HEK293 (cell line): ENCODE measurements at regions not wholly inside any gene's neighbourhood (a gene's known extent, or its start where the extent isn't known, plus 50 kb on each side); places are given as distances from the start of the nearest gene placed in this dataset.

Source experiments
- CTCF ChIA-PET: fragments of 350-600 bp; formaldehyde crosslinking; extraction: SDS; loops from one replicate; lab custom pipeline; 2021; ENCODE audit warnings: antibody characterized with exemption; lab: Yijun Ruan, JAX
- POLR2A ChIA-PET: fragments of 300-600 bp; formaldehyde crosslinking; extraction: SDS; loops from one replicate; lab custom pipeline; 2020; ENCODE audit warnings: antibody characterized with exemption, inconsistent platforms; lab: Yijun Ruan, JAX
- H3K27ac ChIP-seq: fragments of 200-500 bp; sonication (Bioruptor generic); 2 replicates; pipeline ENCODE4 v1.5.1; 2014; ENCODE audit warnings: low read depth, low read length, control low read depth, inconsistent platforms; ENCODE audit errors: extremely low read depth
- H3K36me3 ChIP-seq, 2 experiments: fragments of 200-500 bp in 1 of 2; sonication (Bioruptor generic) in 1 of 2; 1 replicate in 1 of 2; 2 replicates in 1 of 2; pipeline ENCODE4 v1.5.1; 2014 to 2017; ENCODE audit warnings: inconsistent platforms in 2 of 2, low read length in 2 of 2; ENCODE audit not compliant: control insufficient read depth in 2 of 2, insufficient read depth in 1 of 2
- H3K4me1 ChIP-seq: fragments of 200-500 bp; sonication (Bioruptor generic); 2 replicates; pipeline ENCODE4 v1.5.1; 2014; ENCODE audit warnings: mild to moderate bottlenecking, low read length, inconsistent platforms; ENCODE audit not compliant: control insufficient read depth, insufficient read depth
- H3K4me3 ChIP-seq: 2 replicates; pipeline ENCODE4 v1.5.1; 2011; ENCODE audit warnings: low read depth, mild to moderate bottlenecking, control low read depth, low read length, moderate library complexity
- H3K9me3 ChIP-seq: fragments of 200-500 bp; sonication (Bioruptor generic); 2 replicates; pipeline ENCODE4 v1.5.1; 2014; ENCODE audit warnings: low read depth, low read length, inconsistent platforms; ENCODE audit not compliant: control insufficient read depth, insufficient read depth
- ATF2 ChIP-seq: fragments of 450-650 bp; formaldehyde crosslinking; IDR thresholded peaks from 2 replicates; pipeline ENCODE4 v1.5.1; 2016; ENCODE audit warnings: missing biosample characterization, missing genetic modification characterization, low read depth
- GLIS2 ChIP-seq: fragments of 450-650 bp; formaldehyde crosslinking; IDR thresholded peaks from 2 replicates; pipeline ENCODE4 v1.5.1; 2016; ENCODE audit warnings: missing biosample characterization, missing genetic modification characterization
- KLF16 ChIP-seq: fragments of 450-650 bp; formaldehyde crosslinking; IDR thresholded peaks from 2 replicates; pipeline ENCODE4 v1.5.1; 2017; ENCODE audit warnings: missing biosample characterization, missing genetic modification characterization
- ZBTB8A ChIP-seq: fragments of 450-650 bp; formaldehyde crosslinking; IDR thresholded peaks from 2 replicates; pipeline ENCODE4 v1.5.1; 2016; ENCODE audit warnings: missing biosample characterization, missing genetic modification characterization
- ZFHX2 ChIP-seq: fragments of 450-650 bp; formaldehyde crosslinking; conservative IDR thresholded peaks from 2 replicates; pipeline ENCODE4 v1.5.1; 2016; ENCODE audit warnings: missing biosample characterization, missing genetic modification characterization
- ZFP41 ChIP-seq: fragments of 450-650 bp; formaldehyde crosslinking; IDR thresholded peaks from 2 replicates; pipeline ENCODE4 v1.5.1; 2016; ENCODE audit warnings: missing biosample characterization, missing genetic modification characterization, borderline replicate concordance
- ZNF112 ChIP-seq: fragments of 450-650 bp; formaldehyde crosslinking; IDR thresholded peaks from 2 replicates; pipeline ENCODE4 v1.5.0; 2017; ENCODE audit warnings: missing biosample characterization, missing genetic modification characterization
- ZNF169 ChIP-seq: fragments of 450-650 bp; formaldehyde crosslinking; IDR thresholded peaks from 2 replicates; pipeline ENCODE4 v1.5.1; 2016; ENCODE audit warnings: missing biosample characterization, missing genetic modification characterization
- ZNF311 ChIP-seq: fragments of 450-650 bp; formaldehyde crosslinking; IDR thresholded peaks from 2 replicates; pipeline ENCODE4 v1.5.1; 2017; ENCODE audit warnings: missing biosample characterization, missing genetic modification characterization, borderline replicate concordance
- ZNF549 ChIP-seq: fragments of 450-650 bp; IDR thresholded peaks from 2 replicates; pipeline ENCODE4 v1.5.1; 2018; ENCODE audit warnings: missing biosample characterization, missing genetic modification characterization, mild to moderate bottlenecking, inconsistent platforms, moderate library complexity
- ZNF610 ChIP-seq: fragments of 450-650 bp; formaldehyde crosslinking; IDR thresholded peaks from 2 replicates; pipeline ENCODE4 v1.5.1; 2016; ENCODE audit warnings: missing biosample characterization, missing genetic modification characterization, borderline replicate concordance
- ZNF624 ChIP-seq: fragments of 450-650 bp; formaldehyde crosslinking; IDR thresholded peaks from 2 replicates; pipeline ENCODE4 v1.5.1; 2017; ENCODE audit warnings: missing biosample characterization, missing genetic modification characterization
- ZNF692 ChIP-seq: fragments of 450-650 bp; formaldehyde crosslinking; IDR thresholded peaks from 2 replicates; pipeline ENCODE4 v1.5.1; 2016; ENCODE audit warnings: missing biosample characterization, missing genetic modification characterization
- ZSCAN16 ChIP-seq: fragments of 450-650 bp; formaldehyde crosslinking; IDR thresholded peaks from 2 replicates; pipeline ENCODE4 v1.5.1; 2016; ENCODE audit warnings: missing biosample characterization, missing genetic modification characterization
- TF ChIP-seq, protein P1 (sequence below): IDR thresholded peaks from 2 replicates; pipeline ENCODE4 v1.6.1; 2011; ENCODE audit warnings: mild to moderate bottlenecking, low read depth, low read length, borderline replicate concordance
- TF ChIP-seq, protein P2 (sequence below): fragments of 450-650 bp; formaldehyde crosslinking; IDR thresholded peaks from 2 replicates; pipeline ENCODE4 v1.5.1; 2016; ENCODE audit warnings: missing biosample characterization, missing genetic modification characterization, borderline replicate concordance
- TF ChIP-seq, protein P3 (sequence below): fragments of 450-650 bp; formaldehyde crosslinking; IDR thresholded peaks from 2 replicates; pipeline ENCODE4 v1.5.1; 2016; ENCODE audit warnings: missing biosample characterization, missing genetic modification characterization

DNA sequence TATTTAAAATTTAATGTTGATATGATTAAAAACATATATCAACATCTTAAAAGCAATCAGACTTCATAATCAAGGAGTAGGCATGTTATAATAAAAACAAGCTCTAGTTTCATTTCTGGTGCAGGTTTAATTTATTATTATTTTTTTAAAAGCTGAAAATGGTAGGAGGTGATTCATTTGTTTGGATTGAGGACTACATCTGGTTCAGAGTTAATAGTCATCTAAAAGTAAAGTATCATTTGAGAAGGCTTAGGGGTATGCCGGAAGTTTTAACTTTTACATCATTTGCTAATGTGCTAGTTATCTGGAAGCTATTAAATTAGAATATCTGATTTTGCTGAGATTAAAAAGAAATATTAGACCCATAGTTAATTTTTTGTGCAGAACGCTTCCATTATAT, 169.5 kb upstream of the LAMA2 start:
- no peak overlapping the region for H3K27ac ChIP-seq
- H3K4me3 ChIP-seq, result no peak overlapping the region
- POLR2A ChIA-PET, result no interaction called here
- H3K36me3 ChIP-seq, result no peaks in the 10 kb centered on the region
- CTCF ChIA-PET, result interaction anchor here (4.3 kb wide), 1 partner anchor 12 kb away, joined by 26 read pairs; no protein-coding TSS in a partner anchor
- no peaks in the 10 kb centered on the region for H3K9me3 ChIP-seq
- H3K4me1 ChIP-seq, result peaks cover 6% of the 10 kb centered on the region; the same call in 1 of the 2 replicates
- TF ChIP-seq GLIS2 (no peak), ZNF311 (tag by site-specific recombination) (no peak), ZNF169 (tag by site-specific recombination) (no peak), KLF16 (tag by site-specific recombination) (no peak), ZNF624 (tag by site-specific recombination) (no peak), ZFP41 (tag by site-specific recombination) (no peak), ZNF610 (tag by site-specific recombination) (no peak), ZNF692 (tag by site-specific recombination) (no peak), ZNF549 (tag by site-specific recombination) (no peak), ZNF112 (tag by site-specific recombination) (no peak), ZBTB8A (tag by site-specific recombination) (no peak), ZFHX2 (tag by site-specific recombination) (no peak), ZSCAN16 (tag by site-specific recombination) (no peak), ATF2 (tag by site-specific recombination) (no peak)
- TF ChIP-seq, protein P1, sequence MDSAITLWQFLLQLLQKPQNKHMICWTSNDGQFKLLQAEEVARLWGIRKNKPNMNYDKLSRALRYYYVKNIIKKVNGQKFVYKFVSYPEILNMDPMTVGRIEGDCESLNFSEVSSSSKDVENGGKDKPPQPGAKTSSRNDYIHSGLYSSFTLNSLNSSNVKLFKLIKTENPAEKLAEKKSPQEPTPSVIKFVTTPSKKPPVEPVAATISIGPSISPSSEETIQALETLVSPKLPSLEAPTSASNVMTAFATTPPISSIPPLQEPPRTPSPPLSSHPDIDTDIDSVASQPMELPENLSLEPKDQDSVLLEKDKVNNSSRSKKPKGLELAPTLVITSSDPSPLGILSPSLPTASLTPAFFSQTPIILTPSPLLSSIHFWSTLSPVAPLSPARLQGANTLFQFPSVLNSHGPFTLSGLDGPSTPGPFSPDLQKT, result no peak
- TF ChIP-seq, protein P2, sequence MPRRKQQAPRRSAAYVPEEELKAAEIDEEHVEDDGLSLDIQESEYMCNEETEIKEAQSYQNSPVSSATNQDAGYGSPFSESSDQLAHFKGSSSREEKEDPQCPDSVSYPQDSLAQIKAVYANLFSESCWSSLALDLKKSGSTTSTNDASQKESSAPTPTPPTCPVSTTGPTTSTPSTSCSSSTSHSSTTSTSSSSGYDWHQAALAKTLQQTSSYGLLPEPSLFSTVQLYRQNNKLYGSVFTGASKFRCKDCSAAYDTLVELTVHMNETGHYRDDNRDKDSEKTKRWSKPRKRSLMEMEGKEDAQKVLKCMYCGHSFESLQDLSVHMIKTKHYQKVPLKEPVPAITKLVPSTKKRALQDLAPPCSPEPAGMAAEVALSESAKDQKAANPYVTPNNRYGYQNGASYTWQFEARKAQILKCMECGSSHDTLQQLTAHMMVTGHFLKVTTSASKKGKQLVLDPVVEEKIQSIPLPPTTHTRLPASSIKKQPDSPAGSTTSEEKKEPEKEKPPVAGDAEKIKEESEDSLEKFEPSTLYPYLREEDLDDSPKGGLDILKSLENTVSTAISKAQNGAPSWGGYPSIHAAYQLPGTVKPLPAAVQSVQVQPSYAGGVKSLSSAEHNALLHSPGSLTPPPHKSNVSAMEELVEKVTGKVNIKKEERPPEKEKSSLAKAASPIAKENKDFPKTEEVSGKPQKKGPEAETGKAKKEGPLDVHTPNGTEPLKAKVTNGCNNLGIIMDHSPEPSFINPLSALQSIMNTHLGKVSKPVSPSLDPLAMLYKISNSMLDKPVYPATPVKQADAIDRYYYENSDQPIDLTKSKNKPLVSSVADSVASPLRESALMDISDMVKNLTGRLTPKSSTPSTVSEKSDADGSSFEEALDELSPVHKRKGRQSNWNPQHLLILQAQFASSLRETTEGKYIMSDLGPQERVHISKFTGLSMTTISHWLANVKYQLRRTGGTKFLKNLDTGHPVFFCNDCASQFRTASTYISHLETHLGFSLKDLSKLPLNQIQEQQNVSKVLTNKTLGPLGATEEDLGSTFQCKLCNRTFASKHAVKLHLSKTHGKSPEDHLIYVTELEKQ, result no peak
- TF ChIP-seq, protein P3, sequence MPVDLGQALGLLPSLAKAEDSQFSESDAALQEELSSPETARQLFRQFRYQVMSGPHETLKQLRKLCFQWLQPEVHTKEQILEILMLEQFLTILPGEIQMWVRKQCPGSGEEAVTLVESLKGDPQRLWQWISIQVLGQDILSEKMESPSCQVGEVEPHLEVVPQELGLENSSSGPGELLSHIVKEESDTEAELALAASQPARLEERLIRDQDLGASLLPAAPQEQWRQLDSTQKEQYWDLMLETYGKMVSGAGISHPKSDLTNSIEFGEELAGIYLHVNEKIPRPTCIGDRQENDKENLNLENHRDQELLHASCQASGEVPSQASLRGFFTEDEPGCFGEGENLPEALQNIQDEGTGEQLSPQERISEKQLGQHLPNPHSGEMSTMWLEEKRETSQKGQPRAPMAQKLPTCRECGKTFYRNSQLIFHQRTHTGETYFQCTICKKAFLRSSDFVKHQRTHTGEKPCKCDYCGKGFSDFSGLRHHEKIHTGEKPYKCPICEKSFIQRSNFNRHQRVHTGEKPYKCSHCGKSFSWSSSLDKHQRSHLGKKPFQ (tag by site-specific recombination), result no peak
